Lung (tissue), 11 donors: ENCODE measurements at regions not wholly inside any gene's neighbourhood (a gene's known extent, or its start where the extent isn't known, plus 50 kb on each side); places are given as distances from the start of the nearest gene placed in this dataset.
A peak's percentile ranks its signal among the peaks of the same experiment; 100 is the strongest.

Source experiments
- ATAC-seq: fragments of 200-7000 bp; cut with Tn5 transposase; one replicate; pipeline ENCODE4 v1.9.1; 2020; ENCODE audit warnings: moderate number of reproducible peaks; ENCODE audit not compliant: insufficient read depth, low FRiP score
- DNase-seq, 3 donors: peaks; one replicate each; pipeline ENCODE4 v3.0.0-alpha.2; 2013 to 2017
- H3K27ac ChIP-seq, 2 donors: one replicate each; pipeline ENCODE4 v1.5.1; 2013; ENCODE audit warnings: mild to moderate bottlenecking in 2 of 2, moderate library complexity in 2 of 2, control low read depth in 1 of 2, inconsistent platforms in 1 of 2, low read depth in 1 of 2, low read length in 1 of 2
- H3K27me3 ChIP-seq, 3 donors: one replicate each; pipeline ENCODE4 v1.5.1; 2013; ENCODE audit warnings: low read length in 2 of 3; ENCODE audit not compliant: control insufficient read depth in 3 of 3, insufficient read depth in 3 of 3
- H3K36me3 ChIP-seq, 4 donors: one replicate each; pipeline ENCODE4 v1.5.1; 2013; ENCODE audit warnings: low read length in 4 of 4, mild to moderate bottlenecking in 1 of 4, moderate library complexity in 1 of 4; ENCODE audit not compliant: control insufficient read depth in 4 of 4, insufficient read depth in 4 of 4
- H3K4me1 ChIP-seq, 5 donors: one replicate each; pipeline ENCODE4 v1.5.1; 2013; ENCODE audit warnings: low read length in 5 of 5, mild to moderate bottlenecking in 2 of 5, moderate library complexity in 1 of 5; ENCODE audit not compliant: control insufficient read depth in 5 of 5, insufficient read depth in 5 of 5
- H3K4me3 ChIP-seq: one replicate; pipeline ENCODE4 v1.5.1; 2013; ENCODE audit warnings: mild to moderate bottlenecking, control low read depth, moderate library complexity
- H3K9ac ChIP-seq, 2 donors: one replicate each; pipeline ENCODE4 v1.5.1; 2013; ENCODE audit warnings: low read length in 2 of 2, control low read depth in 1 of 2; ENCODE audit not compliant: insufficient read depth in 1 of 2
- H3K9me3 ChIP-seq, 4 donors: one replicate each; pipeline ENCODE4 v1.5.1; 2013; ENCODE audit warnings: low read length in 3 of 4, mild to moderate bottlenecking in 1 of 4, moderate library complexity in 1 of 4; ENCODE audit not compliant: control insufficient read depth in 4 of 4, insufficient read depth in 3 of 4
- CTCF ChIP-seq: IDR thresholded peaks from 2 replicates; pipeline ENCODE4 v1.5.1; 2012; ENCODE audit warnings: mild to moderate bottlenecking; ENCODE audit errors: control extremely low read depth, extremely low read depth
- WGBS, 2 donors: extraction: QIAGEN DNeasy Blood & Tissue Kit; methylation state at CpG; one replicate each; pipeline ENCODE4 v1.1.7; 2013; 5-methylcytosine and 5-hydroxymethylcytosine counted together
- donor health status: control.
- donor health status: control.
- donor health status: Bipolar disorder and iron deficiency.
- donor health status: healthy.
- donor health status: DM: yes; HTN: yes; CAD: no.

- no peak for ATAC-seq
- H3K27ac ChIP-seq = no peak overlapping the region
- no peaks in the 10 kb centered on the region for H3K36me3 ChIP-seq
- H3K4me1 ChIP-seq = peaks cover 0 to 38% (median 17%) of the 10 kb centered on the region in 5 donors
- no peak overlapping the region for H3K4me3 ChIP-seq
- 82 to 91% methylated on average over 10 of the region's 10 CpGs for WGBS, 2 donors
- H3K9ac ChIP-seq = peak overlapping the region in 1 of 2 donors; percentile 44
- DNase-seq = peak in 2 of 3 donors; percentile 58 to 64
- no peaks in the 10 kb centered on the region for H3K27me3 ChIP-seq
- TF ChIP-seq CTCF = no peak
- H3K9me3 ChIP-seq = no peaks in the 10 kb centered on the region
Observed at GRCh38 chr17:27240086-27240801, 53.7 kb upstream of the WSB1 start.

GRCh38 chr17:27240802-27241155, 53.1 kb upstream of the WSB1 start:
- Histone ChIP-seq H3K4me1 (peaks cover 0 to 43% (median 19%) of the 10 kb centered on the region in 5 donors), H3K27me3 (no peaks in the 10 kb centered on the region), H3K27ac (no peak overlapping the region), H3K36me3 (no peaks in the 10 kb centered on the region), H3K9ac (peak overlapping the region in 1 of 2 donors; percentile 44), H3K4me3 (no peak overlapping the region), H3K9me3 (no peaks in the 10 kb centered on the region)
- DNase-seq (peak in 2 of 3 donors; percentile 44 to 60), ATAC-seq (no peak)
- no peak for TF ChIP-seq CTCF
- WGBS, 2 donors = 69 to 91% methylated on average over 5 of the region's 5 CpGs

GRCh38 chr17:27241346-27241946, 52.5 kb upstream of the WSB1 start:
- H3K4me1 ChIP-seq = peaks cover 0 to 45% (median 19%) of the 10 kb centered on the region in 5 donors
- H3K9ac ChIP-seq = no peak overlapping the region
- H3K4me3 ChIP-seq = no peak overlapping the region
- no peaks in the 10 kb centered on the region for H3K9me3 ChIP-seq
- H3K27me3 ChIP-seq = no peaks in the 10 kb centered on the region
- no peak for TF ChIP-seq CTCF
- no peaks in the 10 kb centered on the region for H3K36me3 ChIP-seq
- H3K27ac ChIP-seq = no peak overlapping the region
- peak; percentile 51 to 71 (median 68) for DNase-seq
- ATAC-seq = no peak
- 50 to 55% methylated on average over 5 of the region's 5 CpGs for WGBS, 2 donors
